ENCODE measurements at regions not wholly inside any gene's neighbourhood (a gene's known extent, or its start where the extent isn't known, plus 50 kb on each side); places are given as distances from the start of the nearest gene placed in this dataset.

- no peak for DNase-seq
- TF ChIP-seq GATA1 (IDR thresholded peaks at IDR 0.05; ENCODE audit: low read depth, low read length) (no peak), POLR2A (IDR thresholded peaks at IDR 0.05; ENCODE audit: low read length) (no peak)
Measured at GRCh38 chr1:4150262-4150661, 250.2 kb upstream of the C1orf174 start.

- TF ChIP-seq POLR2A (IDR thresholded peaks at IDR 0.05; ENCODE audit: low read length) (no peak), GATA1 (IDR thresholded peaks at IDR 0.05; ENCODE audit: low read depth, low read length) (no peak)
- DNase-seq = no peak
Measured at GRCh38 chr1:4152266-4152665, 252.2 kb upstream of the C1orf174 start.

GRCh38 chr1:4153571-4153970, 253.5 kb upstream of the C1orf174 start:
- TF ChIP-seq POLR2A (IDR thresholded peaks at IDR 0.05; ENCODE audit: low read length) (no peak), GATA1 (IDR thresholded peaks at IDR 0.05; ENCODE audit: low read depth, low read length) (no peak)
- no peak for DNase-seq

- no peak for TF ChIP-seq POLR2A (IDR thresholded peaks at IDR 0.05; ENCODE audit: low read length)
- TF ChIP-seq GATA1 (IDR thresholded peaks at IDR 0.05; ENCODE audit: low read depth, low read length) = no peak
Measured at GRCh38 chr1:4156241-4156973, 256.3 kb upstream of the C1orf174 start.

GRCh38 chr1:4160181-4160580, 260.1 kb upstream of the C1orf174 start:
- no peak for DNase-seq
- TF ChIP-seq POLR2A (IDR thresholded peaks at IDR 0.05; ENCODE audit: low read length) (no peak), GATA1 (IDR thresholded peaks at IDR 0.05; ENCODE audit: low read depth, low read length) (no peak)

More at GRCh38 chr1:4156241-4156973, 256.3 kb upstream of the C1orf174 start:
- DNase-seq = no peak

- no peak for DNase-seq
- TF ChIP-seq POLR2A (IDR thresholded peaks at IDR 0.05; ENCODE audit: low read length) (no peak), GATA1 (IDR thresholded peaks at IDR 0.05; ENCODE audit: low read depth, low read length) (no peak)
Measured at GRCh38 chr1:4161366-4162006, 261.4 kb upstream of the C1orf174 start.

GRCh38 chr1:4164965-4165364, 264.9 kb upstream of the C1orf174 start:
- DNase-seq = no peak
- no peak for TF ChIP-seq POLR2A (IDR thresholded peaks at IDR 0.05; ENCODE audit: low read length)
- no peak for TF ChIP-seq GATA1 (IDR thresholded peaks at IDR 0.05; ENCODE audit: low read depth, low read length)

- no peak for DNase-seq
- TF ChIP-seq POLR2A (IDR thresholded peaks at IDR 0.05; ENCODE audit: low read length) (no peak), GATA1 (IDR thresholded peaks at IDR 0.05; ENCODE audit: low read depth, low read length) (no peak)
Measured at GRCh38 chr1:4165686-4166300, 265.7 kb upstream of the C1orf174 start.

GRCh38 chr1:4166713-4167112, 266.6 kb upstream of the C1orf174 start:
- TF ChIP-seq POLR2A (IDR thresholded peaks at IDR 0.05; ENCODE audit: low read length) (no peak), GATA1 (IDR thresholded peaks at IDR 0.05; ENCODE audit: low read depth, low read length) (no peak)
- no peak for DNase-seq

GRCh38 chr1:4169991-4170390, 269.9 kb upstream of the C1orf174 start:
- TF ChIP-seq POLR2A (IDR thresholded peaks at IDR 0.05; ENCODE audit: low read length) (no peak), GATA1 (IDR thresholded peaks at IDR 0.05; ENCODE audit: low read depth, low read length) (no peak)
- no peak for DNase-seq

GRCh38 chr1:4170548-4171340, 270.7 kb upstream of the C1orf174 start:
- no peak for DNase-seq
- TF ChIP-seq GATA1 (IDR thresholded peaks at IDR 0.05; ENCODE audit: low read depth, low read length) (no peak), POLR2A (IDR thresholded peaks at IDR 0.05; ENCODE audit: low read length) (no peak)

- DNase-seq = no peak
- TF ChIP-seq GATA1 (IDR thresholded peaks at IDR 0.05; ENCODE audit: low read depth, low read length) (no peak), POLR2A (IDR thresholded peaks at IDR 0.05; ENCODE audit: low read length) (no peak)
Measured at GRCh38 chr1:4171480-4172450, 271.7 kb upstream of the C1orf174 start.

All from erythroblast (primary cell).